ENCODE measurements at regions not wholly inside any gene's neighbourhood (a gene's known extent, or its start where the extent isn't known, plus 50 kb on each side); places are given as distances from the start of the nearest gene placed in this dataset.

DNA sequence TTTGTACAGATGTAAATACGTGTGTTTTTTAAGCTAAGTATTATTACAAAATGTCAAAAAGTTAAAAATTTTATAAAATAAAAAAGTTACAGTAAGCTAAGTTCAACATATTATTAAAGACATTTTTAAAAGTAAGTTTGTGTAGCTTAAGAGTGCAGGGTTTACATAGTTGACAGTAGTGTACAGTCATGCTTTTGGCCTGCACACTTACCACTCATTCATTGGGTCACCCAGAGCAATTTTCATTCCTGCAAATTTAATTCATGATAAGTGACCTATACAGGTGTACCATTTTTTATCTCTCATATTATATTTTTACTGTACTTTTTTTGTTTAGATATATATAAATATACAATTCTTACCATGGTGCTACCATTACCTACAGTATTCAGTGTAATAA lies 769.9 kb upstream of the SLITRK6 start:
- no peaks in the 10 kb centered on the region for H3K36me3 Mint-ChIP-seq (ENCODE audit: insufficient read depth in 1 of 3, low read depth in 3 of 3)
- Histone ChIP-seq H3K23ac (ENCODE audit: insufficient read length, low read depth, low read length) (no peak overlapping the region), H2BK5ac (ENCODE audit: insufficient read length, low read length) (no peak overlapping the region), H3K9me3 (ENCODE audit: control insufficient read depth, low read depth, low read length) (no peaks in the 10 kb centered on the region), H2AFZ (ENCODE audit: low read length) (no peak overlapping the region), H3K18ac (ENCODE audit: insufficient read length, low read depth, low read length) (no peak overlapping the region), H2BK20ac (ENCODE audit: low read depth, low read length, poor library complexity, severe bottlenecking) (no peak overlapping the region), H3K14ac (ENCODE audit: insufficient read depth, low read length) (no peak overlapping the region), H3K9ac (ENCODE audit: extremely low read depth, insufficient read length, low read length) (no peak overlapping the region), H3K27ac (ENCODE audit: insufficient read length, low read depth, low read length) (no peak overlapping the region), H4K8ac (replicated peaks; ENCODE audit: insufficient read length, low read depth, low read length) (no peak overlapping the region), H3K4me1 (ENCODE audit: insufficient read depth, low read length) (no peaks in the 10 kb centered on the region), H4K20me1 (ENCODE audit: control insufficient read depth, insufficient read depth, insufficient read length) (no peaks in the 10 kb centered on the region), H3T11ph (ENCODE audit: low read length) (no peak overlapping the region), H2AK5ac (ENCODE audit: insufficient read length, low read length) (no peak overlapping the region), H3K79me1 (ENCODE audit: insufficient read depth, low read depth, low read length, poor library complexity, severe bottlenecking) (no peaks in the 10 kb centered on the region), H3K79me2 (ENCODE audit: insufficient read depth, low read length) (no peaks in the 10 kb centered on the region), H3K56ac (ENCODE audit: insufficient read length, low read depth, low read length) (no peak overlapping the region), H4K5ac (ENCODE audit: insufficient read length, low read depth, low read length) (no peak overlapping the region), H2BK15ac (ENCODE audit: low read depth, low read length) (no peak overlapping the region), H2BK12ac (ENCODE audit: insufficient read length, low read depth, low read length) (no peak overlapping the region), H2BK120ac (ENCODE audit: low read depth, low read length, poor library complexity, severe bottlenecking) (no peak overlapping the region), H4K91ac (ENCODE audit: insufficient read length, low read depth, low read length) (no peak overlapping the region), H3K27me3 (ENCODE audit: insufficient read depth, low read length) (no peaks in the 10 kb centered on the region), H3K23me2 (ENCODE audit: insufficient read length, low read depth, low read length, poor library complexity, severe bottlenecking) (no peaks in the 10 kb centered on the region), H3K4ac (ENCODE audit: low read depth, low read length) (no peak overlapping the region), H3K4me2 (ENCODE audit: insufficient read depth, insufficient read length, low read length) (no peak overlapping the region)
- peaks cover 0 to 2% of the 10 kb centered on the region in 2 experiments; a peak in 1 of 4 replicates for H3K4me1 Mint-ChIP-seq
- no peaks in the 10 kb centered on the region for H3K27me3 Mint-ChIP-seq (ENCODE audit: low read depth)
- no peak overlapping the region for H3K4me3 Mint-ChIP-seq
- no peak for DNase-seq
- H3K9me3 Mint-ChIP-seq, result no peaks in the 10 kb centered on the region
- WGBS (ENCODE audit: extremely low coverage, insufficient read length, low lambda C conversion rate), result no CpG with 5 or more reads among the region's 1 CpG
- H3K27ac Mint-ChIP-seq, result no peak overlapping the region
- TF ChIP-seq, protein P1, sequence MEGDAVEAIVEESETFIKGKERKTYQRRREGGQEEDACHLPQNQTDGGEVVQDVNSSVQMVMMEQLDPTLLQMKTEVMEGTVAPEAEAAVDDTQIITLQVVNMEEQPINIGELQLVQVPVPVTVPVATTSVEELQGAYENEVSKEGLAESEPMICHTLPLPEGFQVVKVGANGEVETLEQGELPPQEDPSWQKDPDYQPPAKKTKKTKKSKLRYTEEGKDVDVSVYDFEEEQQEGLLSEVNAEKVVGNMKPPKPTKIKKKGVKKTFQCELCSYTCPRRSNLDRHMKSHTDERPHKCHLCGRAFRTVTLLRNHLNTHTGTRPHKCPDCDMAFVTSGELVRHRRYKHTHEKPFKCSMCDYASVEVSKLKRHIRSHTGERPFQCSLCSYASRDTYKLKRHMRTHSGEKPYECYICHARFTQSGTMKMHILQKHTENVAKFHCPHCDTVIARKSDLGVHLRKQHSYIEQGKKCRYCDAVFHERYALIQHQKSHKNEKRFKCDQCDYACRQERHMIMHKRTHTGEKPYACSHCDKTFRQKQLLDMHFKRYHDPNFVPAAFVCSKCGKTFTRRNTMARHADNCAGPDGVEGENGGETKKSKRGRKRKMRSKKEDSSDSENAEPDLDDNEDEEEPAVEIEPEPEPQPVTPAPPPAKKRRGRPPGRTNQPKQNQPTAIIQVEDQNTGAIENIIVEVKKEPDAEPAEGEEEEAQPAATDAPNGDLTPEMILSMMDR (conservative IDR thresholded peaks at IDR 0.05), result no peak

Data from H9 (cell line).